ENCODE measurements at regions not wholly inside any gene's neighbourhood (a gene's known extent, or its start where the extent isn't known, plus 50 kb on each side); places are given as distances from the start of the nearest gene placed in this dataset.

DNA sequence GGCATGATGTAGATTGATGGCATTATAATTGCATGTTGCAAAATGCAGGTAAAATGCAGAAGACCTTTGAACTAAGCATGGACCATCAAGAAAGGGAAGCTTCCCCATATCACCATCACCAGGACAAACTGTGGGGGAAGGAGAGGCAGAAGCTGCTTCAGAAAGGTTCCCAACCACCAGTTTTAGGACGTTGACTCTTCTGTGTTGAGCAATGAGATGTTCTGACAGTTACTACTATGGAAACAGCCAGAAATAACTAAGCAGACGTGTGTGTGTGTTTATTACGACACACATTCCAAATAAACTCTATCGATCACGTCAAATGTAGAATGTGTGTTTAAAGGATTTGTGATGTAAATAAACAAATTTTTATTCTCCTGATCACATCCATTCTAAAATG lies 110.2 kb upstream of the PLD5 start:
- Histone ChIP-seq H3K4me3 (no peak overlapping the region), H3K9ac (ENCODE audit: insufficient read depth in 1 of 2, low read depth in 2 of 2, low read length in 2 of 2) (no peak overlapping the region), H3K4me2 (ENCODE audit: insufficient read depth, low read length) (no peak overlapping the region), H2AFZ (ENCODE audit: low read depth, low read length) (no peak overlapping the region), H3K4me1 (replicated peaks in 1 of 2; ENCODE audit: control insufficient read depth in 2 of 2, insufficient read depth in 2 of 2, low read length in 2 of 2) (no peaks in the 10 kb centered on the region), H3K9me3 (replicated peaks; ENCODE audit: control insufficient read depth, insufficient read depth, low read depth, low read length) (no peaks in the 10 kb centered on the region; the same call in none of the 2 replicates), H3K27ac (ENCODE audit: extremely low read depth, low read depth, low read length) (no peak overlapping the region), H3K79me2 (ENCODE audit: control insufficient read depth, insufficient read depth, low read length) (no peaks in the 10 kb centered on the region), H3K27me3 (ENCODE audit: control insufficient read depth in 2 of 2, insufficient read depth in 2 of 2, low read length in 2 of 2) (no peaks in the 10 kb centered on the region), H3K36me3 (ENCODE audit: control insufficient read depth, insufficient read depth, low read length) (no peaks in the 10 kb centered on the region), H3K9me1 (ENCODE audit: control insufficient read depth, insufficient read depth, low read length) (no peaks in the 10 kb centered on the region), H4K20me1 (replicated peaks; ENCODE audit: control insufficient read depth, insufficient read depth, low read length) (no peaks in the 10 kb centered on the region)
- intact Hi-C loops (cut with micrococcal nuclease), result no loop called here
- BruUV-seq (replicated peaks), result no TSS peak
- no peak for FAIRE-seq
- ChIA-PET CTCF (ENCODE audit: low intra/inter-chr PET ratio) (no interaction called here), POLR2A (no interaction called here)
- 3% methylated on average over 5 of the region's 5 CpGs for WGBS (ENCODE audit: insufficient coverage, low coverage, missing lambda C conversion rate)
- no peak for TF ChIP-seq HDAC3 (IDR thresholded peaks at IDR 0.05; ENCODE audit: borderline replicate concordance, partially characterized antibody)
- no peak for TF ChIP-seq DNMT1 (IDR thresholded peaks at IDR 0.05)
- TF ChIP-seq PHF21A (IDR thresholded peaks at IDR 0.05; ENCODE audit: borderline replicate concordance, low read depth), result no peak
- TF ChIP-seq RBBP5 (IDR thresholded peaks at IDR 0.05; ENCODE audit: borderline replicate concordance, insufficient read depth, low read length, poor library complexity, severe bottlenecking), result no peak
- no peak for TF ChIP-seq ZNF197 (CRISPR knock-in tag; IDR thresholded peaks at IDR 0.05; ENCODE audit: low read depth)
- no peak for TF ChIP-seq SLC30A9 (CRISPR knock-in tag; IDR thresholded peaks at IDR 0.05)
- TF ChIP-seq, protein P1, sequence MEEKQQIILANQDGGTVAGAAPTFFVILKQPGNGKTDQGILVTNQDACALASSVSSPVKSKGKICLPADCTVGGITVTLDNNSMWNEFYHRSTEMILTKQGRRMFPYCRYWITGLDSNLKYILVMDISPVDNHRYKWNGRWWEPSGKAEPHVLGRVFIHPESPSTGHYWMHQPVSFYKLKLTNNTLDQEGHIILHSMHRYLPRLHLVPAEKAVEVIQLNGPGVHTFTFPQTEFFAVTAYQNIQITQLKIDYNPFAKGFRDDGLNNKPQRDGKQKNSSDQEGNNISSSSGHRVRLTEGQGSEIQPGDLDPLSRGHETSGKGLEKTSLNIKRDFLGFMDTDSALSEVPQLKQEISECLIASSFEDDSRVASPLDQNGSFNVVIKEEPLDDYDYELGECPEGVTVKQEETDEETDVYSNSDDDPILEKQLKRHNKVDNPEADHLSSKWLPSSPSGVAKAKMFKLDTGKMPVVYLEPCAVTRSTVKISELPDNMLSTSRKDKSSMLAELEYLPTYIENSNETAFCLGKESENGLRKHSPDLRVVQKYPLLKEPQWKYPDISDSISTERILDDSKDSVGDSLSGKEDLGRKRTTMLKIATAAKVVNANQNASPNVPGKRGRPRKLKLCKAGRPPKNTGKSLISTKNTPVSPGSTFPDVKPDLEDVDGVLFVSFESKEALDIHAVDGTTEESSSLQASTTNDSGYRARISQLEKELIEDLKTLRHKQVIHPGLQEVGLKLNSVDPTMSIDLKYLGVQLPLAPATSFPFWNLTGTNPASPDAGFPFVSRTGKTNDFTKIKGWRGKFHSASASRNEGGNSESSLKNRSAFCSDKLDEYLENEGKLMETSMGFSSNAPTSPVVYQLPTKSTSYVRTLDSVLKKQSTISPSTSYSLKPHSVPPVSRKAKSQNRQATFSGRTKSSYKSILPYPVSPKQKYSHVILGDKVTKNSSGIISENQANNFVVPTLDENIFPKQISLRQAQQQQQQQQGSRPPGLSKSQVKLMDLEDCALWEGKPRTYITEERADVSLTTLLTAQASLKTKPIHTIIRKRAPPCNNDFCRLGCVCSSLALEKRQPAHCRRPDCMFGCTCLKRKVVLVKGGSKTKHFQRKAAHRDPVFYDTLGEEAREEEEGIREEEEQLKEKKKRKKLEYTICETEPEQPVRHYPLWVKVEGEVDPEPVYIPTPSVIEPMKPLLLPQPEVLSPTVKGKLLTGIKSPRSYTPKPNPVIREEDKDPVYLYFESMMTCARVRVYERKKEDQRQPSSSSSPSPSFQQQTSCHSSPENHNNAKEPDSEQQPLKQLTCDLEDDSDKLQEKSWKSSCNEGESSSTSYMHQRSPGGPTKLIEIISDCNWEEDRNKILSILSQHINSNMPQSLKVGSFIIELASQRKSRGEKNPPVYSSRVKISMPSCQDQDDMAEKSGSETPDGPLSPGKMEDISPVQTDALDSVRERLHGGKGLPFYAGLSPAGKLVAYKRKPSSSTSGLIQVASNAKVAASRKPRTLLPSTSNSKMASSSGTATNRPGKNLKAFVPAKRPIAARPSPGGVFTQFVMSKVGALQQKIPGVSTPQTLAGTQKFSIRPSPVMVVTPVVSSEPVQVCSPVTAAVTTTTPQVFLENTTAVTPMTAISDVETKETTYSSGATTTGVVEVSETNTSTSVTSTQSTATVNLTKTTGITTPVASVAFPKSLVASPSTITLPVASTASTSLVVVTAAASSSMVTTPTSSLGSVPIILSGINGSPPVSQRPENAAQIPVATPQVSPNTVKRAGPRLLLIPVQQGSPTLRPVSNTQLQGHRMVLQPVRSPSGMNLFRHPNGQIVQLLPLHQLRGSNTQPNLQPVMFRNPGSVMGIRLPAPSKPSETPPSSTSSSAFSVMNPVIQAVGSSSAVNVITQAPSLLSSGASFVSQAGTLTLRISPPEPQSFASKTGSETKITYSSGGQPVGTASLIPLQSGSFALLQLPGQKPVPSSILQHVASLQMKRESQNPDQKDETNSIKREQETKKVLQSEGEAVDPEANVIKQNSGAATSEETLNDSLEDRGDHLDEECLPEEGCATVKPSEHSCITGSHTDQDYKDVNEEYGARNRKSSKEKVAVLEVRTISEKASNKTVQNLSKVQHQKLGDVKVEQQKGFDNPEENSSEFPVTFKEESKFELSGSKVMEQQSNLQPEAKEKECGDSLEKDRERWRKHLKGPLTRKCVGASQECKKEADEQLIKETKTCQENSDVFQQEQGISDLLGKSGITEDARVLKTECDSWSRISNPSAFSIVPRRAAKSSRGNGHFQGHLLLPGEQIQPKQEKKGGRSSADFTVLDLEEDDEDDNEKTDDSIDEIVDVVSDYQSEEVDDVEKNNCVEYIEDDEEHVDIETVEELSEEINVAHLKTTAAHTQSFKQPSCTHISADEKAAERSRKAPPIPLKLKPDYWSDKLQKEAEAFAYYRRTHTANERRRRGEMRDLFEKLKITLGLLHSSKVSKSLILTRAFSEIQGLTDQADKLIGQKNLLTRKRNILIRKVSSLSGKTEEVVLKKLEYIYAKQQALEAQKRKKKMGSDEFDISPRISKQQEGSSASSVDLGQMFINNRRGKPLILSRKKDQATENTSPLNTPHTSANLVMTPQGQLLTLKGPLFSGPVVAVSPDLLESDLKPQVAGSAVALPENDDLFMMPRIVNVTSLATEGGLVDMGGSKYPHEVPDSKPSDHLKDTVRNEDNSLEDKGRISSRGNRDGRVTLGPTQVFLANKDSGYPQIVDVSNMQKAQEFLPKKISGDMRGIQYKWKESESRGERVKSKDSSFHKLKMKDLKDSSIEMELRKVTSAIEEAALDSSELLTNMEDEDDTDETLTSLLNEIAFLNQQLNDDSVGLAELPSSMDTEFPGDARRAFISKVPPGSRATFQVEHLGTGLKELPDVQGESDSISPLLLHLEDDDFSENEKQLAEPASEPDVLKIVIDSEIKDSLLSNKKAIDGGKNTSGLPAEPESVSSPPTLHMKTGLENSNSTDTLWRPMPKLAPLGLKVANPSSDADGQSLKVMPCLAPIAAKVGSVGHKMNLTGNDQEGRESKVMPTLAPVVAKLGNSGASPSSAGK (IDR thresholded peaks at IDR 0.05), result no peak
- TF ChIP-seq ZNF764 (CRISPR knock-in tag; IDR thresholded peaks at IDR 0.05; ENCODE audit: low read depth), result no peak
- no peak for DNase-seq (ENCODE audit: extremely low read depth in 1 of 4, low spot score in 3 of 4)
- in situ Hi-C loops (cut with MboI), result no loop called here
- ATAC-seq, result no peak

Data from K562 (cell line).